K562 (cell line): ENCODE measurements at regions not wholly inside any gene's neighbourhood (a gene's known extent, or its start where the extent isn't known, plus 50 kb on each side); places are given as distances from the start of the nearest gene placed in this dataset.

ENCODE experiments used
- ATAC-seq: fragments of 200-7000 bp; cut with Tn5 transposase; 3 replicates; pipeline ENCODE4 v1.9.1; 2020; ENCODE audit warnings: moderate library complexity
- BruUV-seq: library from RNA; stranded (reverse); fragments of 400-500 nt; replicated peaks from 2 replicates; lab custom pipeline; 2021; lab: Mats Ljungman, UMichigan
- CTCF ChIA-PET: fragments of 300-600 bp; formaldehyde crosslinking; extraction: SDS; loops from one replicate; lab custom pipeline; 2021; ENCODE audit warnings: low intra/inter-chr PET ratio; lab: Yijun Ruan, JAX
- POLR2A ChIA-PET: fragments of 300-600, 350-650 bp; sonication (Branson Sonifier 250); formaldehyde crosslinking; extraction: SDS; loops from one replicate; lab custom pipeline; 2021; ENCODE audit warnings: antibody characterized with exemption, inconsistent platforms; lab: Yijun Ruan, JAX
- DNase-seq, 4 experiments: peaks; one replicate each; pipeline versions ENCODE4 v3.0.0 to v3.0.0-alpha.2; 2011 to 2018; ENCODE audit warnings: low spot score in 3 of 4, mixed read lengths in 3 of 4; ENCODE audit errors: extremely low read depth in 1 of 4
- FAIRE-seq: peaks from 2 replicates; lab custom pipeline; 2011; peaks lifted over from hg19 to GRCh38; lab: Jason Lieb, UNC
- H2AFZ ChIP-seq: 2 replicates; pipeline ENCODE4 v1.6.0; 2011; ENCODE audit warnings: low read depth, low read length, control low read depth, inconsistent platforms
- H3K27ac ChIP-seq: fragments of 200-600 bp; 3 replicates; pipeline ENCODE4 v1.8.0; 2011; ENCODE audit warnings: low read depth, mild to moderate bottlenecking, control low read depth, inconsistent platforms, low read length, moderate library complexity, mixed read lengths; ENCODE audit errors: extremely low read depth
- H3K27me3 ChIP-seq, 2 experiments: fragments of 300-600 bp in 1 of 2; 2 replicates in 1 of 2; 3 replicates in 1 of 2; pipeline versions ENCODE4 v1.6.0 to v1.8.0; 2011; ENCODE audit warnings: inconsistent platforms in 2 of 2, low read length in 2 of 2, mild to moderate bottlenecking in 1 of 2, mixed read lengths in 1 of 2, moderate library complexity in 1 of 2; ENCODE audit not compliant: control insufficient read depth in 2 of 2, insufficient read depth in 2 of 2
- H3K36me3 ChIP-seq: fragments of 300-600 bp; 3 replicates; pipeline ENCODE4 v1.8.0; 2011; ENCODE audit warnings: mild to moderate bottlenecking, low read length, inconsistent platforms; ENCODE audit not compliant: control insufficient read depth, insufficient read depth
- H3K4me1 ChIP-seq, 2 experiments: fragments of 200-600 bp in 1 of 2; replicated peaks in 1 of 2; 2 replicates in 1 of 2; 3 replicates in 1 of 2; pipeline versions ENCODE4 v1.5.1 to v1.8.0; 2011; ENCODE audit warnings: inconsistent platforms in 2 of 2, low read length in 2 of 2, mild to moderate bottlenecking in 1 of 2, mixed read lengths in 1 of 2, moderate library complexity in 1 of 2; ENCODE audit not compliant: control insufficient read depth in 2 of 2, insufficient read depth in 2 of 2
- H3K4me2 ChIP-seq: 2 replicates; pipeline ENCODE4 v1.6.1; 2011; ENCODE audit warnings: low read length, control low read depth, inconsistent platforms, mixed read lengths; ENCODE audit not compliant: insufficient read depth
- H3K4me3 ChIP-seq: fragments of 200-600 bp; sonication (generic), shearing (Covaris generic); 2 replicates; pipeline ENCODE4 v1.5.1; 2016; ENCODE audit warnings: control low read depth, inconsistent platforms
- H3K79me2 ChIP-seq: fragments of 200-600 bp; 3 replicates; pipeline ENCODE4 v1.8.0; 2011; ENCODE audit warnings: low read length, inconsistent platforms; ENCODE audit not compliant: control insufficient read depth, insufficient read depth
- H3K9ac ChIP-seq, 2 experiments: 2 replicates each; pipeline versions ENCODE4 v1.6.0 to v1.6.1; 2011; ENCODE audit warnings: low read depth in 2 of 2, low read length in 2 of 2, control low read depth in 1 of 2, inconsistent platforms in 1 of 2, mild to moderate bottlenecking in 1 of 2, mixed read lengths in 1 of 2; ENCODE audit not compliant: insufficient read depth in 1 of 2
- H3K9me1 ChIP-seq: one replicate; pipeline ENCODE4 v1.6.0; 2011; ENCODE audit warnings: inconsistent platforms, mild to moderate bottlenecking, low read length, moderate library complexity; ENCODE audit not compliant: control insufficient read depth, insufficient read depth
- H3K9me3 ChIP-seq: replicated peaks from 2 replicates; pipeline ENCODE4 v1.5.1; 2011; ENCODE audit warnings: low read depth, low read length, inconsistent platforms; ENCODE audit not compliant: control insufficient read depth, insufficient read depth
- H4K20me1 ChIP-seq: replicated peaks from 2 replicates; pipeline ENCODE4 v1.6.1; 2011; ENCODE audit warnings: low read length, inconsistent platforms, mixed read lengths; ENCODE audit not compliant: control insufficient read depth, insufficient read depth
- CCNT2 ChIP-seq: IDR thresholded peaks from 2 replicates; pipeline ENCODE4 v1.6.1; 2011; ENCODE audit warnings: borderline replicate concordance, low read depth, mild to moderate bottlenecking, moderate library complexity, mixed read lengths, low read length; ENCODE audit not compliant: insufficient read length; ENCODE audit errors: extremely low read depth
- HMG20A ChIP-seq: fragments of 450-650 bp; formaldehyde crosslinking; conservative IDR thresholded peaks from 2 replicates; pipeline ENCODE4 v1.4.0; 2020; ENCODE audit warnings: mild to moderate bottlenecking, mixed read lengths
- KLF16 ChIP-seq: IDR thresholded peaks from 2 replicates; pipeline ENCODE4 v1.6.1; 2016; ENCODE audit warnings: antibody characterized with exemption
- MAFK ChIP-seq: IDR thresholded peaks from 2 replicates; pipeline ENCODE4 v1.6.1; 2011; ENCODE audit warnings: low read length, improper control_type of control experiment
- PCBP2 ChIP-seq: fragments of 200-400 bp; formaldehyde crosslinking; IDR thresholded peaks from 2 replicates; pipeline ENCODE4 v1.6.1; 2018; ENCODE audit warnings: low read length, low read depth, mild to moderate bottlenecking, moderate library complexity; ENCODE audit not compliant: poor library complexity, severe bottlenecking
- RCOR1 ChIP-seq, 2 experiments: IDR thresholded peaks; 2 replicates each; pipeline ENCODE4 v1.6.1; 2012; ENCODE audit warnings: low read depth in 2 of 2, low read length in 2 of 2, borderline replicate concordance in 1 of 2, improper control_type of control experiment in 1 of 2
- ZNF395 ChIP-seq: fragments of 200-800 bp; sonication (Bioruptor generic); IDR thresholded peaks from 2 replicates; pipeline ENCODE4 v1.6.1; 2017; ENCODE audit warnings: missing genetic modification characterization, missing compliant biosample characterization
- ZNF41 ChIP-seq: fragments of 250-450 bp; sonication (Bioruptor Pico); conservative IDR thresholded peaks from 2 replicates; pipeline ENCODE4 v1.4.0; 2020; ENCODE audit warnings: mild to moderate bottlenecking
- ZNF766 ChIP-seq: fragments of 200-800 bp; sonication (Bioruptor generic); conservative IDR thresholded peaks from 2 replicates; pipeline ENCODE4 v1.6.1; 2016; ENCODE audit warnings: missing genetic modification characterization, missing compliant biosample characterization
- WGBS: fragments of 100-300 bp; shearing (Covaris generic); methylation state at CpG from one replicate; pipeline ENCODE4 v1.1.6; 2016; ENCODE audit warnings: low coverage, mixed read lengths; ENCODE audit not compliant: insufficient coverage; ENCODE audit errors: missing lambda C conversion rate; 5-methylcytosine and 5-hydroxymethylcytosine counted together
- in situ Hi-C: fragments of 300-500 bp; cut with MboI; formaldehyde crosslinking; loops from 4 replicates; pipeline ENCODE4 v1.15.0; 2018; ENCODE audit warnings: inconsistent platforms, mixed read lengths
- intact Hi-C: fragments of 100-400 bp; cut with micrococcal nuclease; formaldehyde crosslinking; loops from 2 replicates; pipeline ENCODE4 v1.14.2; 2022

- TF ChIP-seq CCNT2, result no peak
- TF ChIP-seq ZNF395 (CRISPR knock-in tag), result no peak
- TF ChIP-seq HMG20A (CRISPR knock-in tag), result no peak
- TF ChIP-seq ZNF766, result no peak
- no peak for TF ChIP-seq RCOR1 (IDR thresholded peaks at IDR 0.05; ENCODE audit: borderline replicate concordance in 1 of 2, low read depth in 2 of 2, low read length in 2 of 2)
- TF ChIP-seq MAFK, result peak; percentile 67
Observed at GRCh38 chr12:30570211-30570890, 125.3 kb downstream of the IPO8 start (continued).

GRCh38 chr12:30569426-30569825 lies 126.2 kb downstream of the IPO8 start:
- Histone ChIP-seq H3K9me3 (no peaks in the 10 kb centered on the region), H2AFZ (no peak overlapping the region), H3K27ac (no peak overlapping the region), H3K4me3 (no peak overlapping the region), H3K4me1 (no peaks in the 10 kb centered on the region), H3K4me2 (no peak overlapping the region), H4K20me1 (no peaks in the 10 kb centered on the region), H3K27me3 (peaks cover 0 to 5% of the 10 kb centered on the region in 2 experiments; a peak in 2 of 5 replicates), H3K9me1 (no peaks in the 10 kb centered on the region), H3K36me3 (no peaks in the 10 kb centered on the region), H3K9ac (no peak overlapping the region), H3K79me2 (no peaks in the 10 kb centered on the region)
- 1% methylated on average over 4 of the region's 4 CpGs for WGBS
- intact Hi-C loops (no loop called here), in situ Hi-C loops (no loop called here)
- CTCF ChIA-PET, result no interaction called here
- no peak for TF ChIP-seq PCBP2
- no peak for TF ChIP-seq KLF16
- TF ChIP-seq ZNF41 (CRISPR knock-in tag), result no peak
- ATAC-seq, result no peak
- POLR2A ChIA-PET, result no interaction called here
- BruUV-seq, result no TSS peak
- DNase-seq, result no peak
- FAIRE-seq, result no peak
